A549 (cell line): ENCODE measurements at regions not wholly inside any gene's neighbourhood (a gene's known extent, or its start where the extent isn't known, plus 50 kb on each side); places are given as distances from the start of the nearest gene placed in this dataset.
"Not testable (repeated sequence)": the region's sequence is repeated elsewhere in the genome, so short reads cannot be mapped to it uniquely, and the experiment has no call there.

Experiments used
- ATAC-seq, 2 experiments: fragments of 200-7000 bp in 1 of 2; fragments of >200 bp in 1 of 2; cut with Nextera tagmentation in 1 of 2; cut with Tn5 transposase in 1 of 2; 3 replicates each; pipeline versions ENCODE4 v1.8.0 to v1.9.1; 2018 to 2020; ENCODE audit warnings: mild to moderate bottlenecking in 1 of 2, moderate library complexity in 1 of 2
- CTCF ChIA-PET: fragments of 300-600 bp; sonication (Branson Sonifier 250); formaldehyde crosslinking; extraction: SDS; loops from one replicate; lab custom pipeline; 2021; ENCODE audit warnings: antibody characterized with exemption, inconsistent platforms; lab: Yijun Ruan, JAX
- POLR2A ChIA-PET: fragments of 350-600 bp; formaldehyde crosslinking; extraction: SDS; loops from one replicate; lab custom pipeline; 2021; ENCODE audit warnings: antibody characterized with exemption, inconsistent platforms; lab: Yijun Ruan, JAX
- DNase-seq, 2 experiments: peaks; one replicate each; pipeline versions ENCODE4 v3.0.0 to v3.0.0-alpha.2; 2011 to 2016; ENCODE audit warnings: low read depth in 1 of 2, low spot score in 1 of 2
- FAIRE-seq: peaks from 2 replicates; lab custom pipeline; 2011; peaks lifted over from hg19 to GRCh38; lab: Jason Lieb, UNC
- H3K27ac ChIP-seq, 2 experiments: fragments of >200 bp; sonication (Bioruptor Twin); formaldehyde crosslinking; 3 replicates each; pipeline ENCODE4 v1.5.1; 2016 to 2017
- H3K4me1 ChIP-seq: fragments of >200 bp; sonication (Bioruptor Twin); formaldehyde crosslinking; 3 replicates; pipeline ENCODE4 v1.6.1; 2016
- H3K4me2 ChIP-seq: fragments of >200 bp; sonication (Bioruptor Twin); formaldehyde crosslinking; 3 replicates; pipeline ENCODE4 v1.6.1; 2016
- H3K4me3 ChIP-seq: fragments of >200 bp; sonication (Bioruptor Twin); formaldehyde crosslinking; 3 replicates; pipeline ENCODE4 v1.5.1; 2016
- H3K9me3 ChIP-seq: fragments of >200 bp; sonication (Bioruptor Twin); formaldehyde crosslinking; 3 replicates; pipeline ENCODE4 v1.6.1; 2016
- ATOH8 ChIP-seq: fragments of 250-450 bp; sonication (Bioruptor Pico); IDR thresholded peaks from 2 replicates; pipeline ENCODE4 v1.5.0; 2020; ENCODE audit warnings: low read depth, mild to moderate bottlenecking, moderate library complexity
- CBX2 ChIP-seq: fragments of 200-600 bp; sonication (generic); IDR thresholded peaks from 2 replicates; pipeline ENCODE4 v1.6.1; 2016; ENCODE audit warnings: low read depth, mild to moderate bottlenecking, borderline replicate concordance
- CBX8 ChIP-seq: fragments of 200-600 bp; sonication (generic); IDR thresholded peaks from 2 replicates; pipeline ENCODE4 v1.6.1; 2016
- EHF ChIP-seq: fragments of 250-450 bp; sonication (Bioruptor Pico); IDR thresholded peaks from 2 replicates; pipeline ENCODE4 v1.5.0; 2020; ENCODE audit warnings: mild to moderate bottlenecking
- ELK1 ChIP-seq: fragments of 150-350 bp; IDR thresholded peaks from 2 replicates; pipeline ENCODE4 v1.6.1; 2014; ENCODE audit warnings: low read depth, mild to moderate bottlenecking, low read length
- EP300 ChIP-seq, 2 experiments: fragments of >200 bp; sonication (Bioruptor Twin); formaldehyde crosslinking; IDR thresholded peaks; 2 replicates in 1 of 2; 3 replicates in 1 of 2; pipeline ENCODE4 v1.6.1; 2016 to 2017
- ESRRA ChIP-seq: fragments of 150-350 bp; IDR thresholded peaks from 2 replicates; pipeline ENCODE4 v1.6.1; 2014; ENCODE audit warnings: mild to moderate bottlenecking, low read length, borderline replicate concordance
- FOSL2 ChIP-seq, 2 experiments: fragments of 450-650 bp in 1 of 2; fragments of >200 bp in 1 of 2; sonication (Bioruptor Twin) in 1 of 2; formaldehyde crosslinking; IDR thresholded peaks; 2 replicates each; pipeline versions ENCODE4 v1.5.0 to v1.6.1; 2016 to 2020; ENCODE audit warnings: mild to moderate bottlenecking in 1 of 2, moderate library complexity in 1 of 2
- FOXS1 ChIP-seq: fragments of 250-450 bp; sonication (Bioruptor Pico); IDR thresholded peaks from 2 replicates; pipeline ENCODE4 v1.5.0; 2020; ENCODE audit warnings: mild to moderate bottlenecking, moderate library complexity
- GATA3 ChIP-seq: IDR thresholded peaks from 2 replicates; pipeline ENCODE4 v1.6.1; 2012; ENCODE audit warnings: borderline replicate concordance
- HMGXB4 ChIP-seq: fragments of 250-450 bp; sonication (Bioruptor Pico); IDR thresholded peaks from 2 replicates; pipeline ENCODE4 v1.5.0; 2021; ENCODE audit warnings: mild to moderate bottlenecking, moderate library complexity, borderline replicate concordance
- HOXB13 ChIP-seq: fragments of 250-450 bp; sonication (Bioruptor Pico); IDR thresholded peaks from 2 replicates; pipeline ENCODE4 v1.5.0; 2020; ENCODE audit warnings: low read depth, mild to moderate bottlenecking, moderate library complexity
- HOXB5 ChIP-seq: fragments of 250-450 bp; sonication (Bioruptor Pico); IDR thresholded peaks from 2 replicates; pipeline ENCODE4 v1.5.0; 2020; ENCODE audit warnings: mild to moderate bottlenecking, moderate library complexity
- MAFK ChIP-seq: fragments of 450-650 bp; IDR thresholded peaks from 2 replicates; pipeline ENCODE4 v1.6.1; 2014; ENCODE audit not compliant: partially characterized antibody
- MAZ ChIP-seq: fragments of 150-350 bp; IDR thresholded peaks from 2 replicates; pipeline ENCODE4 v1.6.1; 2014; ENCODE audit warnings: antibody characterized with exemption, low read depth, low read length, borderline replicate concordance
- POLR2A ChIP-seq: IDR thresholded peaks from 2 replicates; pipeline ENCODE4 v1.6.1; 2012; ENCODE audit warnings: mild to moderate bottlenecking, low read length
- RARB ChIP-seq: fragments of 250-450 bp; sonication (Bioruptor Pico); IDR thresholded peaks from 2 replicates; pipeline ENCODE4 v1.8.0; 2021; ENCODE audit warnings: mild to moderate bottlenecking, moderate library complexity
- RFX5 ChIP-seq: fragments of 450-650 bp; IDR thresholded peaks from 2 replicates; pipeline ENCODE4 v1.7.1; 2014; ENCODE audit warnings: antibody characterized with exemption, mild to moderate bottlenecking, moderate library complexity
- SMC3 ChIP-seq: fragments of >200 bp; sonication (Bioruptor Twin); formaldehyde crosslinking; IDR thresholded peaks from 3 replicates; pipeline ENCODE4 v1.6.1; 2018; ENCODE audit warnings: inconsistent platforms
- TFCP2L1 ChIP-seq: fragments of 250-450 bp; sonication (Bioruptor Pico); IDR thresholded peaks from 2 replicates; pipeline ENCODE4 v1.5.0; 2021; ENCODE audit warnings: mild to moderate bottlenecking
- USF2 ChIP-seq: fragments of 450-650 bp; IDR thresholded peaks from 2 replicates; pipeline ENCODE4 v1.6.1; 2014; ENCODE audit warnings: antibody characterized with exemption
- WGBS: methylation state at CpG from one replicate; pipeline ENCODE4 v1.1.6; 2017; ENCODE audit errors: missing lambda C conversion rate; 5-methylcytosine and 5-hydroxymethylcytosine counted together

- Histone ChIP-seq H3K9me3 (no peaks in the 10 kb centered on the region; the same call in 2 of the 3 replicates), H3K4me2 (no peak overlapping the region), H3K4me3 (no peak overlapping the region), H3K27ac (no peak overlapping the region), H3K4me1 (0 out of 3 replicates have a peak, but pooled peaks cover 3% of the 10 kb centered on the region)
- POLR2A ChIA-PET, result no interaction called here
- FAIRE-seq, result no peak
- ATAC-seq, result no peak
- TF ChIP-seq EP300 (IDR thresholded peaks at IDR 0.05) (no peak), MAZ (no peak), EHF (CRISPR knock-in tag) (no peak), ELK1 (no peak), FOXS1 (CRISPR knock-in tag) (no peak), RFX5 (no peak), POLR2A (no peak), USF2 (no peak), RARB (CRISPR knock-in tag) (no peak), GATA3 (no peak), ATOH8 (CRISPR knock-in tag) (no peak), MAFK (no peak), FOSL2 (IDR thresholded peaks at IDR 0.05) (no peak), FOSL2 (CRISPR knock-in tag; IDR thresholded peaks at IDR 0.05) (no peak), SMC3 (no peak), ESRRA (no peak), CBX8 (no peak), HOXB5 (CRISPR knock-in tag) (no peak)
- CTCF ChIA-PET, result interaction anchor here (0.6 kb wide), 1 partner anchor 675 kb away, joined by 3 read pairs; no protein-coding TSS in a partner anchor
- WGBS, result 69% methylated on average over 7 of the region's 7 CpGs
- peak in 1 of 2 experiments; percentile 25 for DNase-seq
Measured at GRCh38 chr10:37067576-37067975, 57.8 kb upstream of the ANKRD30A start.

- H3K4me3 ChIP-seq, CTCF ChIA-PET, FAIRE-seq, H3K27ac ChIP-seq, POLR2A ChIA-PET, H3K9me3 ChIP-seq, H3K4me1 ChIP-seq, DNase-seq, ATAC-seq, H3K4me2 ChIP-seq: not testable (repeated sequence)
- WGBS, result 85% methylated on average over 16 of the region's 16 CpGs
Measured at GRCh38 chr10:37062296-37062695, 63.1 kb upstream of the ANKRD30A start.

GRCh38 chr10:37057261-37057660 lies 68.1 kb upstream of the ANKRD30A start:
- H3K4me1 ChIP-seq, result peaks cover 11% of the 10 kb centered on the region; the same call in 2 of the 3 replicates
- H3K4me2 ChIP-seq, result no peak overlapping the region
- FAIRE-seq, result peak; percentile 43
- TF ChIP-seq TFCP2L1 (CRISPR knock-in tag) (no peak), HOXB13 (CRISPR knock-in tag) (no peak), CBX2 (no peak), FOXS1 (CRISPR knock-in tag) (no peak), HMGXB4 (no peak)
- no peak for DNase-seq
- ChIA-PET CTCF (no interaction called here), POLR2A (no interaction called here)
- 38% methylated on average over 1 of the region's 1 CpG for WGBS
- H3K4me3 ChIP-seq, result no peak overlapping the region
- no peak overlapping the region for H3K27ac ChIP-seq
- no peaks in the 10 kb centered on the region for H3K9me3 ChIP-seq
- ATAC-seq, result no peak
